ENCODE measurements at regions not wholly inside any gene's neighbourhood (a gene's known extent, or its start where the extent isn't known, plus 50 kb on each side); places are given as distances from the start of the nearest gene placed in this dataset.

- DNase-seq (ENCODE audit: low read depth in 2 of 2), result no peak
Observed at GRCh38 chr3:27590437-27591298, 106.5 kb upstream of the SLC4A7 start.

GRCh38 chr3:27589795-27590194 lies 105.6 kb upstream of the SLC4A7 start:
- no peak for DNase-seq (ENCODE audit: low read depth in 2 of 2)

- no peak for DNase-seq (ENCODE audit: low read depth in 2 of 2)
Observed at GRCh38 chr3:27585429-27585828, 101.2 kb upstream of the SLC4A7 start.

- DNase-seq (ENCODE audit: low read depth in 2 of 2), result no peak
Observed at GRCh38 chr3:27584874-27585273, 100.7 kb upstream of the SLC4A7 start.

GRCh38 chr3:27581852-27582251 lies 97.7 kb upstream of the SLC4A7 start:
- no peak for DNase-seq (ENCODE audit: low read depth in 2 of 2)

- DNase-seq (ENCODE audit: low read depth in 2 of 2), result no peak
Observed at GRCh38 chr3:27578032-27578431, 93.8 kb upstream of the SLC4A7 start.

- no peak for DNase-seq (ENCODE audit: low read depth in 2 of 2)
Observed at GRCh38 chr3:27577504-27577903, 93.3 kb upstream of the SLC4A7 start.

GRCh38 chr3:27576171-27576570 lies 92.0 kb upstream of the SLC4A7 start:
- no peak for DNase-seq (ENCODE audit: low read depth in 2 of 2)

- no peak for DNase-seq (ENCODE audit: low read depth in 2 of 2)
Observed at GRCh38 chr3:27575499-27575898, 91.3 kb upstream of the SLC4A7 start.

GRCh38 chr3:27574438-27574795 lies 90.2 kb upstream of the SLC4A7 start:
- DNase-seq (ENCODE audit: low read depth in 2 of 2), result no peak

- DNase-seq (ENCODE audit: low read depth in 2 of 2), result no peak
Observed at GRCh38 chr3:27573780-27574437, 89.7 kb upstream of the SLC4A7 start.

- DNase-seq (ENCODE audit: low read depth in 2 of 2), result no peak
Observed at GRCh38 chr3:27573138-27573537, 89.0 kb upstream of the SLC4A7 start.

- DNase-seq (ENCODE audit: low read depth in 2 of 2), result no peak
Observed at GRCh38 chr3:27571345-27571744, 87.2 kb upstream of the SLC4A7 start.

GRCh38 chr3:27570421-27571106 lies 86.4 kb upstream of the SLC4A7 start:
- no peak for DNase-seq (ENCODE audit: low read depth in 2 of 2)

GRCh38 chr3:27568393-27568792 lies 84.2 kb upstream of the SLC4A7 start:
- DNase-seq (ENCODE audit: low read depth in 2 of 2), result no peak

- no peak for DNase-seq (ENCODE audit: low read depth in 2 of 2)
Observed at GRCh38 chr3:27567251-27567650, 83.1 kb upstream of the SLC4A7 start.

- no peak for DNase-seq (ENCODE audit: low read depth in 2 of 2)
Observed at GRCh38 chr3:27565201-27565852, 81.1 kb upstream of the SLC4A7 start.

GRCh38 chr3:27561576-27561975 lies 77.4 kb upstream of the SLC4A7 start:
- DNase-seq (ENCODE audit: low read depth in 2 of 2), result no peak

- no peak for DNase-seq (ENCODE audit: low read depth in 2 of 2)
Observed at GRCh38 chr3:27560484-27561056, 76.4 kb upstream of the SLC4A7 start.

- no peak for DNase-seq (ENCODE audit: low read depth in 2 of 2)
Observed at GRCh38 chr3:27559835-27560234, 75.7 kb upstream of the SLC4A7 start.

GRCh38 chr3:27559381-27559780 lies 75.2 kb upstream of the SLC4A7 start:
- DNase-seq (ENCODE audit: low read depth in 2 of 2), result no peak

- DNase-seq (ENCODE audit: low read depth in 2 of 2), result no peak
Observed at GRCh38 chr3:27557411-27557810, 73.2 kb upstream of the SLC4A7 start.

Measured in stimulated activated CD8-positive, alpha-beta memory T cell treated with anti-CD3 and anti-CD28 coated beads, Interleukin-15, amount 100 ng/mL, for 48 hours (primary cell).